Mesendoderm (in vitro differentiated cells): ENCODE measurements at regions not wholly inside any gene's neighbourhood (a gene's known extent, or its start where the extent isn't known, plus 50 kb on each side); places are given as distances from the start of the nearest gene placed in this dataset.

Experiments used
- DNase-seq: peaks from one replicate; pipeline ENCODE4 v3.0.0; 2013
- H2AK5ac ChIP-seq: 2 replicates; pipeline ENCODE4 v1.6.1; 2013; ENCODE audit warnings: low read length, inconsistent platforms
- H2BK120ac ChIP-seq: 2 replicates; pipeline ENCODE4 v1.6.1; 2013; ENCODE audit warnings: low read depth, mild to moderate bottlenecking, low read length, moderate library complexity, mixed read lengths
- H2BK15ac ChIP-seq: replicated peaks from 2 replicates; pipeline ENCODE4 v1.6.1; 2013; ENCODE audit warnings: low read depth, mild to moderate bottlenecking, moderate library complexity
- H2BK5ac ChIP-seq: 2 replicates; pipeline ENCODE4 v1.6.1; 2013; ENCODE audit warnings: low read length, inconsistent platforms
- H3K18ac ChIP-seq: 2 replicates; pipeline ENCODE4 v1.6.1; 2013; ENCODE audit warnings: mild to moderate bottlenecking, low read length, mixed read lengths
- H3K23ac ChIP-seq: one replicate; pipeline ENCODE4 v1.6.1; 2013; ENCODE audit warnings: low read length
- H3K27ac ChIP-seq: 2 replicates; pipeline ENCODE4 v1.5.1; 2013; ENCODE audit warnings: low read depth, mild to moderate bottlenecking, inconsistent platforms, low read length, moderate library complexity
- H3K27me3 ChIP-seq: 2 replicates; pipeline ENCODE4 v1.6.1; 2013; ENCODE audit warnings: low read length, control low read depth, mild to moderate bottlenecking, inconsistent platforms; ENCODE audit not compliant: insufficient read depth, poor library complexity
- H3K36me3 ChIP-seq: 2 replicates; pipeline ENCODE4 v1.6.1; 2013; ENCODE audit warnings: low read length, inconsistent platforms; ENCODE audit not compliant: control insufficient read depth, insufficient read depth
- H3K4ac ChIP-seq: one replicate; pipeline ENCODE4 v1.6.1; 2013; ENCODE audit warnings: low read depth, mild to moderate bottlenecking, low read length, moderate library complexity
- H3K4me1 ChIP-seq: 2 replicates; pipeline ENCODE4 v1.6.1; 2013; ENCODE audit warnings: low read depth, low read length, inconsistent platforms; ENCODE audit not compliant: control insufficient read depth
- H3K4me2 ChIP-seq: 2 replicates; pipeline ENCODE4 v1.6.1; 2013; ENCODE audit warnings: low read length
- H3K4me3 ChIP-seq: 2 replicates; pipeline ENCODE4 v1.5.1; 2013; ENCODE audit warnings: mild to moderate bottlenecking, low read length
- H3K56ac ChIP-seq: one replicate; pipeline ENCODE4 v1.6.1; 2013; ENCODE audit warnings: low read length
- H3K79me1 ChIP-seq: 2 replicates; pipeline ENCODE4 v1.6.1; 2013; ENCODE audit warnings: low read length, inconsistent platforms
- H3K79me2 ChIP-seq: 2 replicates; pipeline ENCODE4 v1.6.1; 2013; ENCODE audit warnings: mild to moderate bottlenecking, low read length; ENCODE audit not compliant: control insufficient read depth, insufficient read depth
- H3K9ac ChIP-seq: 2 replicates; pipeline ENCODE4 v1.6.1; 2013; ENCODE audit warnings: low read length, inconsistent platforms
- H4K5ac ChIP-seq: one replicate; pipeline ENCODE4 v1.6.1; 2013; ENCODE audit warnings: low read length
- H4K8ac ChIP-seq: one replicate; pipeline ENCODE4 v1.6.1; 2013; ENCODE audit warnings: low read depth, mild to moderate bottlenecking, control low read depth, low read length, moderate library complexity
- WGBS: extraction: QIAGEN DNeasy Blood & Tissue Kit; methylation state at CpG from one replicate; pipeline ENCODE4 v1.1.7; 2013; ENCODE audit warnings: low lambda C conversion rate, missing lambda C conversion rate; ENCODE audit not compliant: insufficient coverage; ENCODE audit errors: extremely low coverage; 5-methylcytosine and 5-hydroxymethylcytosine counted together

GRCh38 chr3:187930021-187930420, 184.8 kb upstream of the BCL6 start:
- Histone ChIP-seq H3K4me1 (no peaks in the 10 kb centered on the region), H3K4me3 (no peak overlapping the region), H2BK120ac (no peak overlapping the region), H3K18ac (no peak overlapping the region), H2AK5ac (no peak overlapping the region), H3K56ac (no peak overlapping the region), H3K4me2 (no peak overlapping the region), H3K23ac (no peak overlapping the region), H4K8ac (no peak overlapping the region), H2BK15ac (no peak overlapping the region), H3K27ac (no peak overlapping the region), H3K36me3 (no peaks in the 10 kb centered on the region), H3K4ac (no peak overlapping the region), H2BK5ac (no peak overlapping the region), H4K5ac (no peak overlapping the region), H3K27me3 (no peaks in the 10 kb centered on the region), H3K79me2 (no peaks in the 10 kb centered on the region), H3K9ac (no peak overlapping the region), H3K79me1 (no peaks in the 10 kb centered on the region)
- no CpG with 5 or more reads among the region's 3 CpGs for WGBS
- DNase-seq: no peak

DNA sequence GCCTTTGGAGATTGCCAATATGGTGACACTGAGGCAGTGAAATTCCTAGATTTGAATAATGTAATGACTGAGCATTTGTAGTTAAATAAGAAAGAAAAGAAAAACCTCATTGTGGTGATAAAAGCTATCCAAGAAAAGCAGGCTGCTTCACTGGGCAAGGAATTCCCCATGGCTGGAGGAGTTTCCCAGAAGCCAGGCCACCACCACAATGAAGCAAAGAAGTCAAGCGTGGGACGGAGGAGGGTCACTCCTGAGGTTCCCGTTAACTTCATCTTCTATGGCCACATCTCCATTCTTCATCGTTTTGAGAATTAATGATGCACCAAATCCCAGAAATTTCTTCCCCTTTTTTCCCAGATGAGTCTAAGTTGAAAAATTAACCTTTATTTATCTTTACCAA, 185.8 kb upstream of the BCL6 start:
- no peak overlapping the region for H3K4me3 ChIP-seq
- no peak overlapping the region for H3K27ac ChIP-seq
- no peak overlapping the region for H2AK5ac ChIP-seq
- no peaks in the 10 kb centered on the region for H3K79me1 ChIP-seq
- H2BK5ac ChIP-seq: no peak overlapping the region
- H3K23ac ChIP-seq: no peak overlapping the region
- H3K4me1 ChIP-seq: no peaks in the 10 kb centered on the region
- no peak for DNase-seq
- H3K27me3 ChIP-seq: no peaks in the 10 kb centered on the region
- H3K9ac ChIP-seq: no peak overlapping the region
- H2BK15ac ChIP-seq: no peak overlapping the region
- WGBS: no CpG with 5 or more reads among the region's 4 CpGs
- no peak overlapping the region for H2BK120ac ChIP-seq
- no peak overlapping the region for H4K5ac ChIP-seq
- no peak overlapping the region for H3K56ac ChIP-seq
- no peaks in the 10 kb centered on the region for H3K79me2 ChIP-seq
- H4K8ac ChIP-seq: no peak overlapping the region
- H3K18ac ChIP-seq: no peak overlapping the region
- no peak overlapping the region for H3K4ac ChIP-seq
- H3K36me3 ChIP-seq: no peaks in the 10 kb centered on the region
- H3K4me2 ChIP-seq: no peak overlapping the region

- no peak overlapping the region for H3K23ac ChIP-seq
- H3K4ac ChIP-seq: no peak overlapping the region
- H4K5ac ChIP-seq: no peak overlapping the region
- WGBS: no CpG with 5 or more reads among the region's 4 CpGs
- H2AK5ac ChIP-seq: no peak overlapping the region
- H3K79me2 ChIP-seq: no peaks in the 10 kb centered on the region
- H3K4me3 ChIP-seq: no peak overlapping the region
- H3K36me3 ChIP-seq: no peaks in the 10 kb centered on the region
- H3K27ac ChIP-seq: no peak overlapping the region
- H3K56ac ChIP-seq: no peak overlapping the region
- H3K79me1 ChIP-seq: no peaks in the 10 kb centered on the region
- H4K8ac ChIP-seq: no peak overlapping the region
- no peak overlapping the region for H2BK15ac ChIP-seq
- H3K4me1 ChIP-seq: no peaks in the 10 kb centered on the region
- H2BK5ac ChIP-seq: no peak overlapping the region
- no peak overlapping the region for H3K9ac ChIP-seq
- no peak overlapping the region for H3K18ac ChIP-seq
- no peak overlapping the region for H2BK120ac ChIP-seq
- H3K4me2 ChIP-seq: no peak overlapping the region
- no peak for DNase-seq
- H3K27me3 ChIP-seq: no peaks in the 10 kb centered on the region
These were observed 186.6 kb upstream of the BCL6 start for GRCh38 chr3:187931770-187932278.

- Histone ChIP-seq H3K23ac (no peak overlapping the region), H3K4me1 (no peaks in the 10 kb centered on the region), H3K4me2 (no peak overlapping the region), H3K18ac (no peak overlapping the region), H3K27me3 (no peaks in the 10 kb centered on the region), H4K8ac (no peak overlapping the region), H2BK15ac (no peak overlapping the region), H2BK120ac (no peak overlapping the region), H3K79me1 (no peaks in the 10 kb centered on the region), H3K79me2 (no peaks in the 10 kb centered on the region), H3K56ac (no peak overlapping the region), H3K27ac (no peak overlapping the region), H3K9ac (no peak overlapping the region), H4K5ac (no peak overlapping the region), H2AK5ac (no peak overlapping the region), H2BK5ac (no peak overlapping the region), H3K4ac (no peak overlapping the region), H3K36me3 (no peaks in the 10 kb centered on the region), H3K4me3 (no peak overlapping the region)
- no peak for DNase-seq
- no CpG with 5 or more reads among the region's 6 CpGs for WGBS
These were observed 187.3 kb upstream of the BCL6 start for GRCh38 chr3:187932530-187932929.

- Histone ChIP-seq H3K4me2 (no peak overlapping the region), H2BK5ac (no peak overlapping the region), H3K79me2 (no peaks in the 10 kb centered on the region), H2AK5ac (no peak overlapping the region), H3K23ac (no peak overlapping the region), H3K56ac (no peak overlapping the region), H2BK15ac (no peak overlapping the region), H3K18ac (no peak overlapping the region), H3K4me1 (no peaks in the 10 kb centered on the region), H4K8ac (no peak overlapping the region), H3K79me1 (no peaks in the 10 kb centered on the region), H3K4ac (no peak overlapping the region), H3K9ac (no peak overlapping the region), H3K27me3 (no peaks in the 10 kb centered on the region), H3K4me3 (no peak overlapping the region), H2BK120ac (no peak overlapping the region), H3K36me3 (no peaks in the 10 kb centered on the region), H4K5ac (no peak overlapping the region), H3K27ac (no peak overlapping the region)
- DNase-seq: no peak
- no CpG with 5 or more reads among the region's 17 CpGs for WGBS
These were observed 190.4 kb upstream of the BCL6 start for GRCh38 chr3:187935623-187936156.

DNA sequence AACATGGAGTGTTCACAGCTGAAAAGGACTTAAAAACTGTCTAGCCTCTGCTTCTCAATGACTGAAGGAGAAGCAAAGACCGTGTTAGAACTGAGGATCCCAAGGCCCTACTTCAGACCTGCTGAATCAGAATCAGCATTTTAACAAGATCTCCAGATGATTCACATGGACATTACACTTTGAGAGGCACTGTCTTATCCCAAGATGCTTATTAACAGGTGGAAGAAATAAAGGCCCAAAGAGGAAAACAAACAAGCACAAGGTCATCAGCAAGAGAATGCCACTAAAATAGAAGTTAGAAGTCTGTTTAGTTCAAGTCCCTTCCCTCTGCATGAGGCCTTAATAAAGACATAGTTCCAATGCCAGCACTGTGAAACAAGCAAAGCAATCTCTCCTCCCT, 191.4 kb upstream of the BCL6 start:
- Histone ChIP-seq H3K79me2 (no peaks in the 10 kb centered on the region), H2BK15ac (no peak overlapping the region), H3K27ac (no peak overlapping the region), H3K27me3 (no peaks in the 10 kb centered on the region), H4K5ac (no peak overlapping the region), H3K36me3 (no peaks in the 10 kb centered on the region), H4K8ac (no peak overlapping the region), H2AK5ac (no peak overlapping the region), H3K56ac (no peak overlapping the region), H2BK5ac (no peak overlapping the region), H3K4me3 (no peak overlapping the region), H3K4ac (no peak overlapping the region), H2BK120ac (no peak overlapping the region), H3K23ac (no peak overlapping the region), H3K4me1 (no peaks in the 10 kb centered on the region), H3K18ac (no peak overlapping the region), H3K9ac (no peak overlapping the region), H3K79me1 (no peaks in the 10 kb centered on the region), H3K4me2 (no peak overlapping the region)
- no peak for DNase-seq
- no CpG with 5 or more reads among the region's 1 CpG for WGBS
